HL-60 (cell line): ENCODE measurements at regions not wholly inside any gene's neighbourhood (a gene's known extent, or its start where the extent isn't known, plus 50 kb on each side); places are given as distances from the start of the nearest gene placed in this dataset.

Source experiments
- DNase-seq, 2 experiments: peaks; one replicate each; pipeline ENCODE4 v3.0.0-alpha.2; 2010 to 2020; ENCODE audit warnings: low read depth in 1 of 2, low spot score in 1 of 2
- H3K27ac ChIP-seq: fragments of 250-450 bp; sonication (Bioruptor Pico); replicated peaks from 2 replicates; pipeline ENCODE4 v1.5.1; 2020; ENCODE audit warnings: mild to moderate bottlenecking, moderate library complexity
- H3K27me3 ChIP-seq: fragments of 250-450 bp; sonication (Bioruptor Pico); 2 replicates; pipeline ENCODE4 v1.5.1; 2021; ENCODE audit warnings: mild to moderate bottlenecking, moderate library complexity; ENCODE audit not compliant: insufficient read depth, poor library complexity, severe bottlenecking
- H3K4me3 ChIP-seq: replicated peaks from 2 replicates; pipeline ENCODE4 v1.5.1; 2011; ENCODE audit warnings: mild to moderate bottlenecking, control low read depth, low read length; ENCODE audit not compliant: insufficient read depth
- CTCF ChIP-seq: IDR thresholded peaks from one replicate; pipeline ENCODE4 v1.5.1; 2011; ENCODE audit warnings: low read length, control low read depth, inconsistent platforms; ENCODE audit not compliant: insufficient read depth
- GABPA ChIP-seq: IDR thresholded peaks from 2 replicates; pipeline ENCODE4 v1.6.1; 2012; ENCODE audit warnings: low read depth
- POLR2AphosphoS5 ChIP-seq: IDR thresholded peaks from 2 replicates; pipeline ENCODE4 v1.6.1; 2012; ENCODE audit warnings: low read depth
- REST ChIP-seq: IDR thresholded peaks from 2 replicates; pipeline ENCODE4 v1.6.1; 2012; ENCODE audit warnings: low read depth; ENCODE audit not compliant: insufficient replicate concordance
- SPI1 ChIP-seq: IDR thresholded peaks from 2 replicates; pipeline ENCODE4 v1.6.1; 2012; ENCODE audit warnings: low read depth, mild to moderate bottlenecking, borderline replicate concordance

GRCh38 chrX:13263560-13264251 is 56.1 kb downstream of the ATXN3L start:
- no peak for DNase-seq
- Histone ChIP-seq H3K27ac (no peak overlapping the region), H3K27me3 (peaks cover 2% of the 10 kb centered on the region), H3K4me3 (no peak overlapping the region)
- TF ChIP-seq REST, result no peak
- TF ChIP-seq SPI1, result no peak
- TF ChIP-seq GABPA, result no peak
- TF ChIP-seq POLR2AphosphoS5, result no peak
- no peak for TF ChIP-seq CTCF

- TF ChIP-seq GABPA (no peak), POLR2AphosphoS5 (no peak), CTCF (no peak), SPI1 (no peak), REST (no peak)
- DNase-seq, result no peak
- Histone ChIP-seq H3K27ac (no peak overlapping the region), H3K27me3 (peaks cover 2% of the 10 kb centered on the region), H3K4me3 (no peak overlapping the region)
Measured at GRCh38 chrX:13261348-13261747, 58.5 kb downstream of the ATXN3L start.

- no peak for DNase-seq
- TF ChIP-seq GABPA (no peak), REST (no peak), CTCF (no peak), SPI1 (no peak), POLR2AphosphoS5 (no peak)
- Histone ChIP-seq H3K4me3 (no peak overlapping the region), H3K27ac (no peak overlapping the region), H3K27me3 (peaks cover 2% of the 10 kb centered on the region)
Measured at GRCh38 chrX:13260598-13260997, 59.3 kb downstream of the ATXN3L start.
